ENCODE measurements at regions not wholly inside any gene's neighbourhood (a gene's known extent, or its start where the extent isn't known, plus 50 kb on each side); places are given as distances from the start of the nearest gene placed in this dataset.

- TF ChIP-seq, protein P1, sequence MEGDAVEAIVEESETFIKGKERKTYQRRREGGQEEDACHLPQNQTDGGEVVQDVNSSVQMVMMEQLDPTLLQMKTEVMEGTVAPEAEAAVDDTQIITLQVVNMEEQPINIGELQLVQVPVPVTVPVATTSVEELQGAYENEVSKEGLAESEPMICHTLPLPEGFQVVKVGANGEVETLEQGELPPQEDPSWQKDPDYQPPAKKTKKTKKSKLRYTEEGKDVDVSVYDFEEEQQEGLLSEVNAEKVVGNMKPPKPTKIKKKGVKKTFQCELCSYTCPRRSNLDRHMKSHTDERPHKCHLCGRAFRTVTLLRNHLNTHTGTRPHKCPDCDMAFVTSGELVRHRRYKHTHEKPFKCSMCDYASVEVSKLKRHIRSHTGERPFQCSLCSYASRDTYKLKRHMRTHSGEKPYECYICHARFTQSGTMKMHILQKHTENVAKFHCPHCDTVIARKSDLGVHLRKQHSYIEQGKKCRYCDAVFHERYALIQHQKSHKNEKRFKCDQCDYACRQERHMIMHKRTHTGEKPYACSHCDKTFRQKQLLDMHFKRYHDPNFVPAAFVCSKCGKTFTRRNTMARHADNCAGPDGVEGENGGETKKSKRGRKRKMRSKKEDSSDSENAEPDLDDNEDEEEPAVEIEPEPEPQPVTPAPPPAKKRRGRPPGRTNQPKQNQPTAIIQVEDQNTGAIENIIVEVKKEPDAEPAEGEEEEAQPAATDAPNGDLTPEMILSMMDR (IDR thresholded peaks at IDR 0.05), result no peak
- no peak for TF ChIP-seq EZH2 (IDR thresholded peaks at IDR 0.05)
These were observed 416.0 kb downstream of the RAP2B start for GRCh38 chr3:153578046-153578445.
